OCI-LY7 (cell line): ENCODE measurements at regions not wholly inside any gene's neighbourhood (a gene's known extent, or its start where the extent isn't known, plus 50 kb on each side); places are given as distances from the start of the nearest gene placed in this dataset.

Source experiments
- CTCF ChIP-seq: fragments of 200-600 bp; sonication (generic); conservative IDR thresholded peaks from 2 replicates; pipeline ENCODE4 v1.5.1; 2014; ENCODE audit warnings: mild to moderate bottlenecking, antibody characterized with exemption, low read length, moderate library complexity, mixed read lengths
- EZH2phosphoT487 ChIP-seq: fragments of 200-600 bp; sonication (generic); IDR thresholded peaks from 2 replicates; pipeline ENCODE4 v1.6.1; 2018; ENCODE audit warnings: low read depth, borderline replicate concordance, mild to moderate bottlenecking, mixed run types, antibody characterized with exemption, low read length, moderate library complexity, mixed read lengths

- TF ChIP-seq CTCF (no peak), EZH2phosphoT487 (no peak)
Observed at GRCh38 chr12:131438881-131439280, 272.0 kb upstream of the SFSWAP start.
